AG10803 (cell line): ENCODE measurements at regions not wholly inside any gene's neighbourhood (a gene's known extent, or its start where the extent isn't known, plus 50 kb on each side); places are given as distances from the start of the nearest gene placed in this dataset.
"Not testable (repeated sequence)": the region's sequence is repeated elsewhere in the genome, so short reads cannot be mapped to it uniquely, and the experiment has no call there.

Experiments used
- DNase-seq: peaks from one replicate; pipeline ENCODE4 v3.0.0; 2010; ENCODE audit warnings: low read depth
- H3K4me3 ChIP-seq: 2 replicates; pipeline ENCODE4 v1.5.1; 2011; ENCODE audit warnings: mild to moderate bottlenecking, low read length, control low read depth
- CTCF ChIP-seq: conservative IDR thresholded peaks from 2 replicates; pipeline ENCODE4 v1.5.1; 2011; ENCODE audit warnings: mild to moderate bottlenecking, low read length, control low read depth, inconsistent platforms

GRCh38 chr6:150514806-150515380 is 84.8 kb upstream of the PLEKHG1 start:
- no peak for DNase-seq
- no peak overlapping the region for H3K4me3 ChIP-seq
- TF ChIP-seq CTCF = no peak

- no peak for DNase-seq
- no peak for TF ChIP-seq CTCF
- H3K4me3 ChIP-seq = no peak overlapping the region
Measured at GRCh38 chr6:150516199-150516598, 83.5 kb upstream of the PLEKHG1 start.

GRCh38 chr6:150517175-150517574 is 82.5 kb upstream of the PLEKHG1 start:
- H3K4me3 ChIP-seq = no peak overlapping the region
- DNase-seq = peak; percentile 14
- TF ChIP-seq CTCF = no peak

- no peak for TF ChIP-seq CTCF
- no peak overlapping the region for H3K4me3 ChIP-seq
- no peak for DNase-seq
Measured at GRCh38 chr6:150521482-150521881, 78.2 kb upstream of the PLEKHG1 start.

GRCh38 chr6:150523216-150523615 is 76.5 kb upstream of the PLEKHG1 start:
- DNase-seq, H3K4me3 ChIP-seq: not testable (repeated sequence)

- H3K4me3 ChIP-seq = no peak overlapping the region
- DNase-seq = no peak
- no peak for TF ChIP-seq CTCF
Measured at GRCh38 chr6:150525300-150525699, 74.4 kb upstream of the PLEKHG1 start.

GRCh38 chr6:150527100-150527499 is 72.6 kb upstream of the PLEKHG1 start:
- peak; percentile 4 for DNase-seq
- no peak for TF ChIP-seq CTCF
- H3K4me3 ChIP-seq = no peak overlapping the region
